ENCODE measurements at regions not wholly inside any gene's neighbourhood (a gene's known extent, or its start where the extent isn't known, plus 50 kb on each side); places are given as distances from the start of the nearest gene placed in this dataset.

- Mint-ChIP-seq H3K27me3 (ENCODE audit: low read depth in 2 of 2) (peaks cover 5 to 13% of the 10 kb centered on the region in 2 donors), H3K36me3 (no peaks in the 10 kb centered on the region), H3K27ac (no peak overlapping the region)
Measured at GRCh38 chr9:87395804-87396479, 101.7 kb upstream of the DAPK1 start.

GRCh38 chr9:87401681-87402080 lies 96.0 kb upstream of the DAPK1 start:
- intact Hi-C loops (cut with micrococcal nuclease): no loop called here
- H3K4me3 Mint-ChIP-seq: no peak overlapping the region
- peaks cover 0 to 2% of the 10 kb centered on the region in 2 donors for H3K9me3 Mint-ChIP-seq
- H3K27ac Mint-ChIP-seq: no peak overlapping the region
- ATAC-seq (no peak), DNase-seq (no peak)
- no peaks in the 10 kb centered on the region for H3K36me3 ChIP-seq (ENCODE audit: control insufficient read depth, insufficient read depth, low read length)
- no peak for TF ChIP-seq CTCF (IDR thresholded peaks at IDR 0.05)
- no peaks in the 10 kb centered on the region for H3K4me1 ChIP-seq (ENCODE audit: control insufficient read depth, insufficient read depth, low read length)
- WGBS (ENCODE audit: insufficient coverage): 84% methylated on average over 7 of the region's 7 CpGs
- no peaks in the 10 kb centered on the region for H3K9me3 ChIP-seq (ENCODE audit: control insufficient read depth, insufficient read depth, low read length)
- no peak overlapping the region for H3K4me3 ChIP-seq (ENCODE audit: low read length)
- H3K4me1 Mint-ChIP-seq: no peaks in the 10 kb centered on the region
- no peaks in the 10 kb centered on the region for H3K27me3 ChIP-seq (ENCODE audit: control insufficient read depth, insufficient read depth, low read length)
- no peaks in the 10 kb centered on the region for H3K36me3 Mint-ChIP-seq
- peaks cover 0 to 2% of the 10 kb centered on the region in 2 donors for H3K27me3 Mint-ChIP-seq (ENCODE audit: low read depth in 2 of 2)
- no peak overlapping the region for H3K27ac ChIP-seq (ENCODE audit: low read length)

More at GRCh38 chr9:87395804-87396479, 101.7 kb upstream of the DAPK1 start:
- no peak for TF ChIP-seq CTCF (IDR thresholded peaks at IDR 0.05)
- no peaks in the 10 kb centered on the region for H3K9me3 ChIP-seq (ENCODE audit: control insufficient read depth, insufficient read depth, low read length)
- 88% methylated on average over 11 of the region's 11 CpGs for WGBS (ENCODE audit: insufficient coverage)
- no peaks in the 10 kb centered on the region for H3K36me3 ChIP-seq (ENCODE audit: control insufficient read depth, insufficient read depth, low read length)
- intact Hi-C loops (cut with micrococcal nuclease): no loop called here
- Mint-ChIP-seq H3K4me1 (no peaks in the 10 kb centered on the region), H3K9me3 (no peaks in the 10 kb centered on the region), H3K4me3 (no peak overlapping the region)
- H3K4me1 ChIP-seq (ENCODE audit: control insufficient read depth, insufficient read depth, low read length): no peaks in the 10 kb centered on the region
- no peak for ATAC-seq
- DNase-seq: no peak
- H3K27me3 ChIP-seq (ENCODE audit: control insufficient read depth, insufficient read depth, low read length): no peaks in the 10 kb centered on the region
- no peak overlapping the region for H3K4me3 ChIP-seq (ENCODE audit: low read length)
- no peak overlapping the region for H3K27ac ChIP-seq (ENCODE audit: low read length)

- Histone ChIP-seq H3K4me1 (ENCODE audit: control insufficient read depth, insufficient read depth, low read length) (no peaks in the 10 kb centered on the region), H3K36me3 (ENCODE audit: control insufficient read depth, insufficient read depth, low read length) (no peaks in the 10 kb centered on the region), H3K27me3 (ENCODE audit: control insufficient read depth, insufficient read depth, low read length) (no peaks in the 10 kb centered on the region), H3K4me3 (ENCODE audit: low read length) (no peak overlapping the region), H3K27ac (ENCODE audit: low read length) (no peak overlapping the region), H3K9me3 (ENCODE audit: control insufficient read depth, insufficient read depth, low read length) (no peaks in the 10 kb centered on the region)
- Mint-ChIP-seq H3K27me3 (ENCODE audit: low read depth in 2 of 2) (peaks cover 0 to 2% of the 10 kb centered on the region in 2 donors), H3K4me1 (no peaks in the 10 kb centered on the region), H3K36me3 (no peaks in the 10 kb centered on the region), H3K9me3 (peaks cover 0 to 2% of the 10 kb centered on the region in 2 donors), H3K27ac (no peak overlapping the region), H3K4me3 (no peak overlapping the region)
- 100% methylated on average over 1 of the region's 3 CpGs for WGBS (ENCODE audit: insufficient coverage)
- TF ChIP-seq CTCF (IDR thresholded peaks at IDR 0.05): no peak
- ATAC-seq (no peak), DNase-seq (no peak)
- intact Hi-C loops (cut with micrococcal nuclease): no loop called here
Measured at GRCh38 chr9:87402537-87402936, 95.1 kb upstream of the DAPK1 start.
